ENCODE measurements at regions not wholly inside any gene's neighbourhood (a gene's known extent, or its start where the extent isn't known, plus 50 kb on each side); places are given as distances from the start of the nearest gene placed in this dataset.

- no peak overlapping the region for H3K27ac ChIP-seq
- no peak for TF ChIP-seq CTCF (conservative IDR thresholded peaks at IDR 0.05; ENCODE audit: low read depth)
- ChIA-PET POLR2A (ENCODE audit: low non-redundant PET) (interaction anchor here (0.5 kb wide), 1 partner anchor 1841 kb away, joined by 7 read pairs; no protein-coding TSS in a partner anchor), CTCF (no interaction called here)
- peak; percentile 70 for DNase-seq (ENCODE audit: low spot score)
Observed at GRCh38 chr10:58023341-58024073, 244.2 kb downstream of the IPMK start.

GRCh38 chr10:58019863-58020537, 247.7 kb downstream of the IPMK start:
- DNase-seq (ENCODE audit: low spot score), result no peak
- TF ChIP-seq CTCF (conservative IDR thresholded peaks at IDR 0.05; ENCODE audit: low read depth), result no peak
- no peak overlapping the region for H3K27ac ChIP-seq
- ChIA-PET CTCF (no interaction called here), POLR2A (ENCODE audit: low non-redundant PET) (no interaction called here)

GRCh38 chr10:58017719-58018367, 249.9 kb downstream of the IPMK start:
- ChIA-PET CTCF (no interaction called here), POLR2A (ENCODE audit: low non-redundant PET) (no interaction called here)
- DNase-seq (ENCODE audit: low spot score), result peak; percentile 32
- no peak for TF ChIP-seq CTCF (conservative IDR thresholded peaks at IDR 0.05; ENCODE audit: low read depth)
- no peak overlapping the region; the same call in 1 of the 2 replicates for H3K27ac ChIP-seq

GRCh38 chr10:58016614-58017013, 251.1 kb downstream of the IPMK start:
- H3K27ac ChIP-seq, result no peak overlapping the region
- POLR2A ChIA-PET (ENCODE audit: low non-redundant PET), result no interaction called here
- TF ChIP-seq CTCF (conservative IDR thresholded peaks at IDR 0.05; ENCODE audit: low read depth), result no peak
- CTCF ChIA-PET, result no interaction called here
- DNase-seq (ENCODE audit: low spot score), result no peak

GRCh38 chr10:58014436-58014835, 253.3 kb downstream of the IPMK start:
- no peak overlapping the region for H3K27ac ChIP-seq
- ChIA-PET CTCF (interaction anchor here (0.6 kb wide), 1 partner anchor 107 kb away, joined by 3 read pairs; no protein-coding TSS in a partner anchor), POLR2A (ENCODE audit: low non-redundant PET) (no interaction called here)
- TF ChIP-seq CTCF (conservative IDR thresholded peaks at IDR 0.05; ENCODE audit: low read depth), result no peak
- DNase-seq (ENCODE audit: low spot score), result no peak

- no peak overlapping the region for H3K27ac ChIP-seq
- POLR2A ChIA-PET (ENCODE audit: low non-redundant PET), result no interaction called here
- TF ChIP-seq CTCF (conservative IDR thresholded peaks at IDR 0.05; ENCODE audit: low read depth), result no peak
- CTCF ChIA-PET, result no interaction called here
- no peak for DNase-seq (ENCODE audit: low spot score)
Observed at GRCh38 chr10:58013406-58013805, 254.3 kb downstream of the IPMK start.
